Stomach (tissue), 4 donors: ENCODE measurements at regions not wholly inside any gene's neighbourhood (a gene's known extent, or its start where the extent isn't known, plus 50 kb on each side); places are given as distances from the start of the nearest gene placed in this dataset.

Experiments used
- CTCF ChIP-seq, 7 experiments: fragments of 450-650 bp in 4 of 7; fragments of 200-600 bp in 3 of 7; sonication (generic) in 3 of 7; IDR thresholded peaks; one replicate each; pipeline ENCODE4 v1.5.1; 2016 to 2019; ENCODE audit warnings: antibody characterized with exemption in 7 of 7, control low read depth in 2 of 7, mild to moderate bottlenecking in 1 of 7
- EP300 ChIP-seq: sonication (generic); formaldehyde crosslinking; IDR thresholded peaks from one replicate; pipeline ENCODE4 v1.6.1; 2017; ENCODE audit warnings: antibody characterized with exemption
- POLR2A ChIP-seq, 4 donors: fragments of 450-650 bp; IDR thresholded peaks; one replicate each; pipeline ENCODE4 v1.6.1; 2016; ENCODE audit warnings: antibody characterized with exemption in 4 of 4, control low read depth in 2 of 4, mild to moderate bottlenecking in 1 of 4, moderate library complexity in 1 of 4
- POLR2AphosphoS5 ChIP-seq, 3 donors: sonication (generic); formaldehyde crosslinking; IDR thresholded peaks; one replicate each; pipeline ENCODE4 v1.6.1; 2016; ENCODE audit warnings: antibody characterized with exemption in 3 of 3

GRCh38 chr13:94764576-94765321 is 52.4 kb upstream of the SOX21 start:
- TF ChIP-seq CTCF (IDR thresholded peaks at IDR 0.05) (no peak), POLR2AphosphoS5 (IDR thresholded peaks at IDR 0.05) (no peak), EP300 (no peak), POLR2A (IDR thresholded peaks at IDR 0.05) (no peak)
